Activated CD8-positive, alpha-beta memory T cell treated with anti-CD3 and anti-CD28 coated beads for 24 hours (primary cell): ENCODE measurements at regions not wholly inside any gene's neighbourhood (a gene's known extent, or its start where the extent isn't known, plus 50 kb on each side); places are given as distances from the start of the nearest gene placed in this dataset.

Experiments used
- DNase-seq: peaks from one replicate; pipeline ENCODE4 v3.0.0-alpha.2; 2020

DNA sequence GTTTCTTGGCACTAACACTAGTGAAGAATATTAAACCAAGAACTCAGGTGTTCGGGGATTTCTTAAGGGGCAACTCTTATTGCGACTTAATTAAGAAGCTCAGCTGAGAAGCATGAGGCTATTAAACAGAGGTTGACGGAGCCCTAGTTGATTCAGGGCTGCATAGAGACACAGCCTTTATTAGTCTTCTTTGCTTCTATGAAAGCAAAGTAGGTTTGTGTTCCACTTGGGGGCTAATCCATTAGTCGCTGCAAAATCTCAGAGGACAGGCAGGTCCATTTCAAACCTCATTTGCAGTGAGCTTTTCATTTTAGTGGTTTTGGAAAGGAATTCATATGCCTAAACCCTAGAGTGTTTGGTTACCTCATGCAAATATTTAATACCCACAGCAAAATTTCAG, 506.6 kb upstream of the SULF2 start:
- no peak for DNase-seq

DNA sequence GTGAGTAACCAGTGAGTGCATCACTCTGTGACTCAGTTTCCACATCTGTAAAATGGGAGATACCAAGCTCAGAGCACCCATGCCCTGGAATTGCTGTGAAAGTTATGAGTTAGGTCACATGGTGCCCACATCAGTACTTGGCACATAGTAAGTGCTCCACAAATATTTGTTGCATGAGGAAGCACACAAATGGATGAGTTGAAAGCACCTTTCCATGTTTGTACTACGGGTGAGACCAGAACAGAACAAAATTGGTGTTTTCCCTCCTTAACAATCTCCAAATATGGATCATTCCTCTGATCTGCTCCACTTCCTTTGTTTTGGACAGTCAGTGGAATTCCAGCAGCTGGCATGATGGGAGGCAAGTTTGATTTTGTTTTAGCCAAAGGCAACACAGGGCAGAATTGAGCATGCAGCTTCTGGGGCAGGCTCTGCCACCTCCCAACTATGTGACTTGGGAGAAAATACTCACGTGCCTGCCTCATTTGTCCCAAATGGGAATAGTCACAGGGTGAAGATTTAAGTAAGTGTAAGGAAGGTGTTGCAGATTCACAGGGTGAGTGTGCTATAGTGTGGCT, 503.7 kb upstream of the SULF2 start:
- no peak for DNase-seq

DNA sequence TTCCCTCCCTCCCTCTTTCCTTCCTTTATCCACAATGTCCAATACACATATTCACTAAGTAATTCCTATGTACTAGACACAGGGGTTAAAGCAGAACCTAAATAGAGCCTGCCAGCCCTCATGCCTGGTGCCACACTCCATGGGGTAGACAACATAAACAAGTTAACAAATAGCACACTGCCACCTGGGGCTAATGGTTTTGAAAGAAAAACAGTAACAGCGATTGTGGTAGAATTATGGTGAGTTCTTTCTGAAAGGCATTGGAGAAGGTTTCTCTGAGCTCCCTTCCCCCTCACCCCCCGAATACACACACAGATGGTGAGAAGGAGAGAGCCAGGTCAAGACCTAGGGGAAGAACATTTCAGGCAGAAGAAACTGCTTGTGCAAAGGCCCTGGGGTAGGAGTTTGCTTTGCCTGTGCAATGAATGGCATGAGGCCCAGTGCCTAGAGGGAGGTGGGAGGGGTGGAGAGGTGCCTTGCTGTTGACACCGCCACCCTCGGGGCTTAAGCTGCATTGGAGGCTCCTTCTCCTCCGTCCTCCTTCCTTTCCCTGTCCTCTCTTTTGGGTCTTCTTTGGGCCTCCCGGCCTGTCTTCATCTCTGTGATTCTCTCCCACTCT, 502.4 kb upstream of the SULF2 start:
- no peak for DNase-seq

DNA sequence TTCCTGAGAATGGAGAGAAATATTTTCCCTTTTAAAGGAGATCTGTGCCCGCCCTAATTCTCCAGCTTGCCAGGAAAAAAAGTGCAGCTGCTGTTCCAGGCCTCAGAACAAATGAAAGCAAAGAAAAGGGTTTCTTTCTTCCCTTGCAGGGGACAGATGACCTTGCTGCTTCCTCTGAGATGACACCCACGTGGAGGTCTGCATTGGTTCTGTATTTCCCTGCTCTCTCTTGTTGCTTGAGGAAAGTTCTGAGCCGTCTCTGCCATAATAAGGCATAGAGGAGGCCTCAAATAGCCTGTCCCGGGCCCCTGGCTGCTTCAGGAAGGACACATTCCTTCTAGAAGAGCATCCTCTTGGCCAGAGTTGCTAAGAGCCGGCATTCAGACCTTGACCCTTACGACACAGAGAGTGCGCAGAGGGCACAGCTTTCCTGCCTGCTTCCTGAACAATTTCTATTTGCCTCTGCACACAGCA, 501.8 kb upstream of the SULF2 start:
- no peak for DNase-seq

- DNase-seq = no peak
Observed at GRCh38 chr20:48286601-48287000, 501.3 kb upstream of the SULF2 start.

GRCh38 chr20:48285656-48286055, 500.4 kb upstream of the SULF2 start:
- no peak for DNase-seq

DNA sequence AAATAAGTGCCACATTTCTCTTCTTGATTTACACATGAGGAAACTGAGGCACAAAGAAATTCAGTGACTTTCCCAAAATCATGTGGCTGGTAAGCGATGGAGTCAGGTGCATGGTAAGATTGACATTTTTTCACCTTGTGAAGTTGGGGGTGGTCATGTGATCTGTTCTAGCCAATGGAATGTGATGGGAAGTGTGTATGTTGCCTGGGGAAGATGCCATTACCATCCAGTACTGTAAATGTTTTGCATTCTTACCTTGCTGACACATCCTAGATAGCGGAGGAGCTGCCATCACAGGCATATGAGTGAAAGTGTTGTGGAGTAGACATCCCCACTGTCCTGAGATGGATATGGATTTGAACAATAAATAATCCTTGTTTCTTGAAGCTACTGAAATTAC, 499.6 kb upstream of the SULF2 start:
- DNase-seq = no peak

DNA sequence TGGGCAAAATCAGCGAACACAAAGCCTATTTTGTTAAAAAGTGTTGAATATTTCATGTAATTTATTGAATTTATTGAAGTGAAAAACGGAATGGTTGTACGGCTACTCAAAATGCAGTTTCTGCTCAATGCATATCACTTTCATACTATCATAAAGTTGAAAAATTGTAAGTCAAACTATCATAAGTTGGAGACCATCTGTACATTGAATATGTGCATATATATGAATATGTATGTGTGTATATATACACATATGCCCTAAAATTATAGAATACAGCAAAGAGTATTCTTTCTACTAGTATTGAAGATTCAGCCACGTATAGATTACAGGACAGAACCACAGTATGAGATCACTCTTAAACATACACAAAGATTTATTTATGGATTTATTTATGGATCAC, 499.0 kb upstream of the SULF2 start:
- DNase-seq = no peak

GRCh38 chr20:48283470-48284110, 498.3 kb upstream of the SULF2 start:
- no peak for DNase-seq

DNA sequence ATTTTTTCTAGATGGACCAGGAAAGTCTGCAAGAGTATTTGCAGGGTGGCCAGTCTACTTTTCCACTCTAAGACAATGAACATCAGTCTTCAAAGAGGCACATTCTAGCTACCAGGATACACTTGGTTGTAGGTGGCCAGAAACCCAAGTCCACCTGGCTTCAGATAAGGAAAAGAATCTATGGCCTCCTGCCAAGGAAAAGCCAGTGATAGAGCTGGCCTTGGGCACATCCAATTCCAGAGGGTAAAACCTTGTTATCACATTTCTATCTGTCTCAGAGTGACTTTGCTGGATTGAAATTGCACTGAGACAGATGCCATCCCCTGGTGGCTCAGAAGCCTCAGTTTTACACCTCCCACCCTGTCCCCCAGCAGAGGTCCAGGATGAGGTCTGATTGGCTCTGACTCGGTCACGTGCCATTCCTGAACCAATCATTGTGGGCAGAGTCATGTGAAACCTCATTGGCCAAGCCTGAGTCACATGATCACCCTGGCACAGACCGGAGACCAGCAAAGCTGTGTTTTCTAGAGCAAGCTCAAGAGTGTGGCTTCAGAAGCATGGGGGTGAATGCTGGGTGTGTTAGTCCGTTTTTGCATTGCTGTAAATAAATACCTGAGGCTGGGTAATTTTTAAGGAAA, 497.4 kb upstream of the SULF2 start:
- DNase-seq = no peak

GRCh38 chr20:48281501-48281900, 496.2 kb upstream of the SULF2 start:
- no peak for DNase-seq

- no peak for DNase-seq
Observed at GRCh38 chr20:48278961-48279481, 493.7 kb upstream of the SULF2 start.

DNA sequence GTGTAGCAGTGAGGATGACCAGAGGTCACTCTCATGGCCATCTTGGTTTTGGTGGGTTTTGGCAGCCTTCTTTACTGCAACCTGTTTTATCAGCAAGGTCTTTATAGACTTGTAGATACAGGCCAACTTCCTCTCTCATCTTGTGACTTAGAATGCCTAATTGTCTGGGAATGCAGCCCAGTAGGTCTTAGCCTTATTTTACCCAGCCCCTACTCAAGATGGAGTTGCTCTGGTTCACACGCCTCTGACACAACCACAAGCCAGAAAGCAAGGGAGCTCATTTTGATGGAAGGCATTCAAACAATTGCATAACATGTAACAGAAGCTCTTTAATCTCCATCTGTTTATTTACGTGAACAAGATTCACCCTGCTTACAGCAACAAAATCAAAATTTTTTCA, 492.0 kb upstream of the SULF2 start:
- DNase-seq = no peak

DNA sequence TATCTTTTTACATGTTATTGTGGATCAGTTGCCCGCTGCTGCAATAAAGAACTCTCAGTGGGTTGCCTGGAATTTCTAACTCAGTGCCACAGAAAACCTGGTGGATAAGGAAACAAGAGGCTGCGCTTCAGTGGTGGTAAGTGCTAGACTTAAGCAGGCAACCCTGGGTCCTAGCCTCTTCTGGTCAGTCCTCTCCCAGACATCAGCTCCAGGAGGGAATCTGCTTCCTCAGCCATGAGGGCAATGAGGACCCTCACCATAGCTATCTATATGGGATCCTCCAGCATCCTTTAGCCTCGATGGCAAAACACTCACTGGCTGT, 490.7 kb upstream of the SULF2 start:
- no peak for DNase-seq

- no peak for DNase-seq
Observed at GRCh38 chr20:48275286-48276020, 490.2 kb upstream of the SULF2 start.

- no peak for DNase-seq
Observed at GRCh38 chr20:48273843-48274242, 488.6 kb upstream of the SULF2 start.

- DNase-seq = no peak
Observed at GRCh38 chr20:48270885-48271284, 485.6 kb upstream of the SULF2 start.

DNA sequence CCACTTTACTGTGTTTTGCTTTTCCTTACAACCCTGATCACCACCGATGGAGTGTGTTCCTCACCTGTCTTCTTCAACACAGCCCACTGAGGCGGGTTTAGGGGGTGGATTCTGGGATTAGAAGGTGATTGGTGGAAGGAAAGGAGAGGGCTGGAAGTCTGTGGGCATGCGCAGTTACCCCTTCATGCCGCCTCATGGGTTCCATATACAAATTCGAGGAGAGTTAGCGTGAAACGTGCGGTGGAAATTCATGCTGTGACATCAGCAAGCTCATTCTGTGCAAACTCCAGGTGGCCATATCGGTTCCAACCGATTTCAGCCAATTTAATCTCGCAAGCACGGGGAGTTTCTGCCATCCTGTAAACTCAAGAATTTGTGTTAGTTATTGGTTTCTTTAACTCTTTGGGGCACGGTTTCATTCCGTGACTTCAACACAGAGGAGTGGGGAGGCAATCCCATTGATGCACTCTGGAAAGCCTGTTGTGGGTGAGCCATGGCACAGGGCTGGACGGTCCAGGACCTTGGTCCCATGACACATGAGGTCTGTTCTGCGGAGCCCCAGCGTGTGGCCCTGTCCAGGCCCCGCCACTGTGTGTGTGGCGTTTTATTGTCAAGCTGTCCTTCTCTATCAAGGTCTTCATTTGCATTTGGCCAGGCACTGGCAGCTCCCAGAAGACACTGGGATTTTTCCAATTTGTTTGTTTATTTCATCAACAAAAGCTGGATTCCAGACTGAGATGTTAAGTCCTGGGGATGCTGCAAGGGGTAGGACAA, 482.8 kb upstream of the SULF2 start:
- no peak for DNase-seq

DNA sequence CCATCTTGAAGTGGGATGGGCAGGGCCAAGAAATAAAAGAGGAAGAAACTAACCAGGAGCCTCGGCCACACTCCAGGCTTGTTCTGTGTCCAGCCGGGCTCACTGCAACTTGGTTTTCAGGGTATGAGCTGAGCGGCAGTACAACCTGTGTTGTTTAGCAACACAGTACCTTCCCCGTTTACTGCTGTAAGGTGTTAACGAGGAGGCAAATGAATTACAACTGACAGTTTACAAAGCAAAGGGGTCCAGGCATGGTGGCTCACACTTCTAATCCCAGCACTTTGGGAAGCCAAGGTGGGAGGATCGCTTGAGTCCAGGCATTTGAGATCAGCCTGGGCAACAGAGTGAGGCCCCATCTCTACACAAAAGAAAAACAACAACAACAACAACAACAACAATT, 481.3 kb upstream of the SULF2 start:
- DNase-seq = no peak

GRCh38 chr20:48265791-48266190, 480.5 kb upstream of the SULF2 start:
- DNase-seq = no peak

GRCh38 chr20:48262955-48263354, 477.7 kb upstream of the SULF2 start:
- DNase-seq = no peak

DNA sequence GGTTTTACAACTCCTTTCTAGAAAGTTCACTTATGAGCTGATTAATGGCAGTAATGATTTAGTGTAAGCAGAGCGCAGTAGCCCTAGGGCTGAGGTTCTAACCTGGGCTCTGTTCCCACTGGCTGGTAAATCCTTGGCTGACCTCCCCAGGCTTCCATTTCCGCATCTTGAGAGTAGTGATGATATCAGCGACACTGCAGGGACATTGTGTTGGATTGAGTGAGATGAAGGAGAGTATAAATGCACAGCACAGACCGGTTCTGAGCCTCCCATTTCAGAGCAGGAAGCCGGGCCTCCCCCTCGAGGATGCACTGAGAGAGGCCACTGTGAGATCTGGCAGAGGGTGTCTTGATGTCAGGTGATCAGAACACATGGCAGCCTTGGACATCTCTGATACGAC, 477.2 kb upstream of the SULF2 start:
- no peak for DNase-seq
